ENCODE measurements at regions not wholly inside any gene's neighbourhood (a gene's known extent, or its start where the extent isn't known, plus 50 kb on each side); places are given as distances from the start of the nearest gene placed in this dataset.
"Not testable (repeated sequence)": the region's sequence is repeated elsewhere in the genome, so short reads cannot be mapped to it uniquely, and the experiment has no call there.

DNA sequence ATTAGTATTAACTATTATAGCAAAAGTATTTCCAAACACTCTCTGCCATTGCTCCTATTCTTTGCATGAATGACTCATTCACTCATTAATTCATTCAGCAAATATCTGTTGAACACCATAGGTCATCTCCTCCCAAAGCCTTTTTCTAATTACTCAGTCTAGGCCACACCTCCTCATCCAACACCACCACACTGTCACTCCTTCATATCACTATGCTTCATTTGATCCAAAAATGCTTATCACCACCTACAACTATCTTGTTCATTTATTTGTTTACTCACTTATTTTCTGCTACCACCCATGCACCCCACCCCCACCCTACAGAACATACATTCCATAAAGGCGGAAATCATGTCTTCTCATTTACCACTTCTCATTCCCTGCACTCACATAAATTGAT is 94.4 kb upstream of the TNFSF4 start:
- DNase-seq: no peak

DNA sequence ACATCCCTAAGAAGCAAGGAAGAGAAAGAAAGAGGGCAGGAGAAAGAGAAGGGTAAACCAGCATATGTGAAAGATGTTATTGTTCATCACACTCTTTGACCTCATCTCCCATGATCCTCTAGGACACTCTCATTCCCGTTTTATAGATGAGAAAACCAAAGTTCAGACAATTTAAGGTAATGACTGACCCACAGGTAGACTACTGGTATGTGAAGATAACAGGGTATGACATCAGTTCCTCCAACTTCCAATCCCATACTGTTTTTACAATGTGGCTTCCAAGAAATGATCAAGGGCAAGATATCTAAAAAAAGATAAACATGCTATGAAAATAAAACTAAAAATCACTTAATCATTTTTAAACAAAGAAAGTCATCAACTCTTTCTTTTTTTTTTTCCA is 95.2 kb upstream of the TNFSF4 start:
- DNase-seq: no peak

DNA sequence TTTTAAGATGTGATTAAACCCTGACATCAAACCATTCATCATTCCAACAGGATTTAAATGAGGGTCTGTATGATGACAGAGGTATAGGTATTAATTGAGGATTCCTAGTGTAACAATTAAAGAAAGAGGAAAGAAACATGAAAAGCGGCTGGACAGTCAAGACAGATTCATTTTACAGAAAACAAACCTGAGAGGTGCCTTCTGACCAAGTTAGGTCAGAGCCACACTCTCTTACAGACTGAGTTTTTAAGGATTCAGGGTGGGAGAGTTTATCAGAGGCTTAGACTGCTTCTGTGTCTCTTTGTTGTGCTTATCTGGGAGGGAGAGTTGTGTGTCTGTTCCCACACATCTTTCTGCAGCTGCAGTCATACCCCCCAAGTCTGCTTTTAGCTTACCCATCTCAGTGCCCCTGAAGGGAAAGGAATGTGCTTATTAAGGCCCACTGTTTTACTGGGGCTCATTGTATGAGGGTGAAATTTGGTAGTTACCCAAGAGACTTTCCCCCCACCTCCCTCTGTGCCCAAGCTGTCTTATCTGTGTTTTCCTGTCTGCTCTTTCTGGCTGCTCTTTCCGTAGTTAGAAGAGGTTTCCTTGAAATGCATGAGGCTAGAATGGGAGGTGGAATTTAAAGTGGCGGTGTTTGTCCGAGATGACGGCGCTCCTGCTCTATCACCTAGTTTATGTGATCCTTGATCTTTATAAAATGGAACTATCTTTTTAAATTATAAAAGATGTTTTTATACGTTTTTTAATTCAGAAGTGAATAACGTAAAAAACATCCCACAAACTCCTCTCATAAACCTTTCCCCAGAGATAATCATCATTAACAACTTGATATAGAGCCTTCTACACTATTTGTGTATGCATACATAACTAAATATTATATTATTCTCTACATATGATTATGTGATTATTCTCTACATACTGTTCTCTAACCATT is 96.0 kb upstream of the TNFSF4 start:
- no peak for DNase-seq

DNA sequence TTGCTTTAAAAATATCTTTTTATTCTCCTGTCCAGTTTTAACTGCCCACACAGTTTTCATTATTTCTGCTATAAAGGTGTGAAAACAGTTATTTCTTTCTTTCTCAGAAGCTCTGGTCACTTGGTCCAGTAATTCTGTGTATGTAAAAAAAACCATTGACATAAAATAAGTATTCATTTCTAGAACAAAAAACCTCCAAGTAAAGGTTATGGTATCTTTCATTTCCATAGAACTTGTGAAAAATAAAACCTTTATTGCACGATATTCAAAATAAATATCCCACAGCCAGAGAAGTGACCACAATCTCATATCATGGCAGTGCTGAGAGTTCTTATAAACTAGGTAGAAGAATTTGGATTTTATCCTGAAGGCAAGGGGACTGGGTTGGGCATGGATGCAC is 96.9 kb upstream of the TNFSF4 start:
- no peak for DNase-seq

DNA sequence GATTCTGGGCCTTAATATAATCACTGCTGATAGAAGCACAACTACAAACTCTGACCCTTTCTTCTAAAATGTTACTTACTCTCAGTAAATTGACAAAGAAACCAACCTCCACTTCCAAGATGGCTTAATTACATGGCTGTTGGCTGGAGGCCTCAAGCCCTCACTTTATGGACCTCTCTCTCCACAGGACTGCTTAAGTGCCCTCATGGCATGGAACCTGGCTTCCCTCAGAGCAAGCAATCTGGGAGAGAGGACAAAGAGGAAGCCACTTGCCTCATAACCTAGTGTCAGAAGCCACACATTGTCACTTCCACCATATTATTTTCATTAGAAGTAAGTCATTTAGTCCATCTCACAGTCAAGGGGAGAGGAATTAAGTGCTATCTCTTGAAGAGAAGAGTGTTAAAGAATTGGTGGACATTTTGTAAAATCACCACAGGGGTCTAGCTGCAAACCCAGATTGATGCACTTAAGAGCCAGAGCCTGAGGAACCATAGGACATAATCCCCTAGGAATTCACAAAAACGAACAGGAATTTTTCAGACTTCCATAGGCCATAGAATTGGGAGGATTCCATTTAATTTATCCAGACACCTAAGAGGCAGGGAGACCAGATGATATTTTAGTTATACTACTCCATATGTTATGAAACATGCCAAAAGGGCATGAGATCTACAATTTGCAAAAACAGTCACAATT is 97.5 kb upstream of the TNFSF4 start:
- DNase-seq: no peak

DNA sequence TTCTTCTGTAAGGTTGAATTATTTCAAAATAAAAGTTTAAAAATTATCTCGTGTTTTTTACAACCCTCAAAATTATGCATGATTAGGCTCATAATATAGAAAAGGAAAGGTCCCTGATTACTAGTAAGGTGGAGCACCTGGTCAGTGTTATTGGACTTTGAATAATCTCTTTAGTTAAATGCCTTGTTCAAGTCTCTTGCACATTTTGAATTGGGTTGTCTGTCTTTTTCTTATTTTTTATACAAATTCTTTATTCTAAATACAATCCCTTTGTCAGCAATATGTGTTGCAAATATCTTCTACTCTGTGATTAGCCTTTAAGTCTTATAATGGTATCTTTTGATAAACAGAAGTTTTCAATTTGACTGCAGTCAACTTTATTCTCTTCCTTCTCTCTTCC is 100.7 kb upstream of the TNFSF4 start:
- no peak for DNase-seq

DNA sequence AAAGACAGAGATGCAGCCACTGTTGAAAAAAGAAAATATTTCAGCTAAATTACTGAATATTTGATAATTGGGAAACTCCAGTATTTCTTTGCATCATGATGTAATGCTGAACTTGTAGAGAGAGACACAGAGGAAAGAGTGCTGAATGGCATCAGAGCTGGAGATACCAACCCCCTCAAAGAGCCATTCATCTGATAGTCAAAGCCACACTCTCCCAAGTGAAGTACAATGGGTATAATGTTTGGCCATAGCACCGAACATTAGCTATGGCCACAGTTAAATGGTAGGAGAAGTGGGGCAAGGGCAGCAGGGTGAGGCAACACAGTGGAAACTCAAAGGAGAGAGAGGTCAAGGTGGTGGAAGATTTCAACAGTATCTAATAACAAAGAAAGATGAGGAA is 107.5 kb upstream of the TNFSF4 start:
- DNase-seq: no peak

DNA sequence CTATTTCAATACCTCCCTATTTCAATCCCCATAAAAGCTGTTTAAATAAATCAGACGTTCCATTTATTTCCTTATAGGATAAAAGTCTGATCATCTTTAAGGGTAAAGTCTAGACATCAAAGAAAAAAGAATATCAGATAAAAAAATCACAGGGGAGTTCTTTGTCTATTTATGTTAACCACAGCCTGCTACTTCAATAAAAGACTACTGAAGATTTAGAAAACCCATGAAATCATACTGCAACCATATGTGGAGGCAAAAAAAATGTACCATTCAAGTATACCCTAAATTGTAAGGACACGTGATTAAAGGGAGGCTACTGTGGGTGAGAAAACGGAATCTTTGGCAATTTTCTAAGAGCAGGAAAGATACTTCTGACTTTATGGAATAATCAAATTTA is 108.2 kb upstream of the TNFSF4 start:
- no peak for DNase-seq

DNA sequence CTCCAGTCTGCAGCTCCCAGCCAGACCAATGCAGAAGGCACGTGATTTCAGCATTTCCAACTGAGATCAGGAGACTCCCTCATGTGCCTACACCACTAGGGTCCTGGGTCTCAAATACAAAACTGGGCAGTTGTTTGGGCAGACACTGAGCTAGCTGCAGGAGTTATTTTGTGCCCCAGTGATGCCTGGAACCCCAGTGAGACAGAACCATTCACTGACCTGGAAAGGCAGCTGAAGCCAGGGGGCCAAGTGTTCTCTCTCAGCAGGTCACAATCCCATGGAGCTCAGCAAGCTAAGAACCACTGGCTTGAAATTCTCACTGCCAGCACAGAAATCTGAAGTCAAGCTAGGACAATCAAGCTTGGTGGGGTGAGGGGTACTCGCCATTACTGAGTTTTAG is 111.7 kb upstream of the TNFSF4 start:
- DNase-seq: no peak

DNA sequence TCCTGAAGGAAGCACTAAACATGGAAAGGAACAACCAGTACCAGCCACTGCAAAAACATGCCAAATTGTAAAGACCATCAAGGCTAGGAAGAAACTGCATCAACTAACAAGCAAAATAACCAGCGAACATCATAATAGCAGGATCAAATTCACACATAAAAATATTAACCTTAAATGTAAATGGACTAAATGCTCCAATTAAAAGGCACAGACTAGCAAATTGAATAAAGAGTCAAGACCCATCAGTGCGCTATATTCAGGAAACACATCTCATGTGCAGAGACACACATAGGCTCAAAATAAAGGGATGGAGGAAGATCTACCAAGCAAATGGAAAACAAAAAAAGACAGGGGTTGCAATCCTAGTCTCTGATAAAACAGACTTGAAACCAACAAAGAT is 117.2 kb upstream of the TNFSF4 start:
- DNase-seq: not testable (repeated sequence)

DNA sequence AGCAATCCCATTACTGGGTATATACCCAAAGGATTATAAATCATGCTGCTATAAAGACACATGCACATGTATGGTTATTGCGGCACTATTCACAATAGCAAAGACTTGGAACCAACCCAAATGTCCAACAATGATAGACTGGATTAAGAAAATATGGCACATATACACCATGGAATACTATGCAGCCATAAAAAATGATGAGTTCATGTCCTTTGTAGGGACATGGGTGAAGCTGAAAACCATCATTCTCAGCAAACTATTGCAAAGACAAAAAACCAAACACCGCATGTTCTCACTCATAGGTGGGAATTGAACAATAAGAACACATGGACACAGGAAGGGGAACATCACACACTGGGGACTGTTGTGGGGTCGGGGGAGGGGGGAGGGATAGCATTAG is 120.9 kb upstream of the TNFSF4 start:
- not testable (repeated sequence) for DNase-seq

DNA sequence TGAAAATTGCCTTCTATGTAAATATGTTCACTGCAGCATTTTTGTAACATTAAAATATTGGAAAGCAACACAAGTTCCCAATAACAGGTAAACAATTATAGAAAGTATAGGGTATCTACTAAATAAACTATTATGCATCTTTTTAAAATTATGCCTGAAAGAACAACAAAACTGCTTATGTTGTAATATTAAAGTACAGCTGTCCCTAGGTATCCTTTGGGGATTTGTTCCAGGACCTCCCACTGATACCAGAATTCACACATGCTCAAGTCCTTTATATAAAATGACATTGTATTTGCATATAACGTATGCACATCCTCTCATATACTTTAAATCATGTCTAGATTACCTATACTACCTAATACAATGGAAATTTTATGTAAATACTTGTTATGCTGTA is 121.8 kb upstream of the TNFSF4 start:
- DNase-seq: no peak

DNA sequence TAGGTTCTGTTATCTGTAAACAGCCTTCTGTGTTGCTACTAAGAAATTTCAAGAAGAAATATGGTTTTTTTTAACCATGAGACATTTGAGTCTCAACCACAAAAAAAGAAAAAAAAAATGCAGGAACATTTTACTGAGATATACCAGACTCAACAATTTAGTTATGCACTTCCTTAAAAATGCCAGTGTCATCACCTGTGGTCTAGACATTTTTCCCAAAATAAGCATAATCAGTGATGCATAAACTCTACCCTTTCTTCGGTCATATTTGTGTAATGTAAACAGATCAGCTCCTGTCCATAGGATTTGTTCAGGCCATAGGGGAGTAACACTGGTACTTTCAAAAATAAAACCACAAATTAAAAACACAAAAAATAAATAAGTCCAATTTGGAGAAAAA is 122.6 kb upstream of the TNFSF4 start:
- DNase-seq: no peak

DNA sequence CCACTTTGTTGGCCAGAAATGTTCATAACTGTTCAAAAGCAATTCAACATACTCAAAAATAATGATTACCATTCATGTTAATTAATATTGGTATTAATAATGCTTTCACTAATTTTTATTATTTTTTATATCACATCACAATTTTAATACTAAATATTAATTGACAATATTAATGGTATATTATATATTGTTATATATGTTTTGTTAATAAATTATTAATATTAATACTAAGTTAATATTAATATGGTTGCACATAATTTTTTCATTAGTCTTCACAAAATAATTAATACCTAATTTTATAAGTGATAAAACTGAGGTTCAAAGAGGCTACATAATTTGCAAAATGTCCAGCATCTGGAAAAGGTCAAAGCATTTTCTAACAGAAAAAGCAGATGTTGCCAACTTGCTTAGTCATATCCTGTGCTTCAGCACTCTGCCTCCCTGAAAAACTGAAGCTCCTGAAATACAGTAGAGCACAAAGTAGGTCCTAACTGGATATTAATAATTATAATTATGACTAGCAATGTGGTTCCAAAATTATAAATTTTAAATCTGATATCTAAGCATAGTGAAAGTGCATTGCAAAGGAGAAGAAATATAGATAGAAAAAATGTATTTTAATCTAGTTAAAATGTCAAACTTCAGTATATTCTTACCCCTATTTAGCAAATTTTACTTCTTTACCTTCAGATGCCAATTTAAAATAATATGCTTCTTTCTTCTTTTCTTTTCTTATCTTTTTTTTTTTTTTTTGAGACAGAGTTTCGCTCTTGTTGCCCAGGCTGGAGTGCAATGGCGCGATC is 123.2 kb upstream of the TNFSF4 start:
- no peak for DNase-seq

DNA sequence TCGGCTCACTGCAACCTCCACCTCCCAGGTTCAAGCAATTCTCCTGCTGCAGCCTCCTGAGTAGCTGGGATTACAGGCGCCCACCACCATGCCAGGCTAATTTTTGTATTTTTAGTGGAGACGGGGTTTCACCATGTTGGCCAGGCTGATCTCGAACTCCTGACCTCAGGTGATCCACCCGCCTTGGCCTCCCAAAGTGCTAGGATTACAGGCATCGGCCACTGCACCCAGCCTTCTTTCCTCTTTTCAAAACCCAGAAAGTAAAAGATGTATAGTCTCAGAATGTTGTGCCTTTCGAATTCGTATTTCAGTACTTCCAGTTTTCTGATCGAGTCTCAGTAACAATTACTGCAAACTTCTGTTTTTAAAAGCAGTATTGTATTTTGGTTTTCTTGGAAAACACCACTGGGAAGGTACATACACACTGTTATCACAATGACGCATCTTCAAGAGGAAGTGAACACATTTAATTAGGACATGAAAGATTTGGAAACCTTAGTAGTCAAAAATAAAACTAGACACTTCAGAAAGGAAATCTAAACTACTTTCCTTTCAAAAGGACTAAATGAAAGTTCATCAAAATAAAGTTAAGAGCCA is 123.9 kb upstream of the TNFSF4 start:
- not testable (repeated sequence) for DNase-seq

DNA sequence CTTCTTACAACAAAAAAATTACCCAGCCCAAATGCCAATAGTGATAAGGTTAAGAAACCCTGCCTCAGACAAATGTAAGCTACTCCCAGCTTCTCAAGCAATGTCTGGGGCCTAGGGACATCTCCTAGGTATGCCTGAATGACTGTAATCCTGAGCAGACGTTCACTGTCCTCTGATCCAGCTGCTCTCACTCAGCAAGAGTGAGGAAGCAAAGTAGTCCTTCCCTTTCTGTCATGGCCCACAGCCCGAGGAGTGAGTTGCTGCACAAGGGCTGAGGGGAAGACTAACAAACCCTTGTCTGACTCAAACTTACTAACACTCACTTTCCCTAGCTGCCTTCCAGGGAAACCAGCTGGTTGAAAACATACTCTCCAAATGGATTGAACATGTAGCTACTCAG is 124.9 kb upstream of the TNFSF4 start:
- no peak for DNase-seq

DNA sequence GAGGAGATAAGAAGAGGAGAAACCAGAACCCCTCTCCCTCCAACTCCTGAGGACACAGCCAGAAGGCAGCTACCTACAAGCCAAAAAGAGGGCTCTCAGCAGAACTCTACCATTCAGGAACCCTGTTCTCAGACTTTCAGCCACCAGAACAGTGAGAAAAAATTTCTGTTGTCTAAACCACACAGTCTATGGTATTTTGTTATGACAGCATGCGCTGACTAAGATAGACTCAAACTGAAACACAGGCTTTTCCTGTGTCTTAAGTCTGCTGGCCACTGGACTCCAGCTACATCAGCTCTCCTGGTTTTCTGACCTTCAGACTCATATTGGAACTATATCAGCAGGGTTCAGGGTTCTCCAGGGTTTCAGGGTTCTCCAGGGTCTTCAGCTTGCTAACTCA is 126.5 kb upstream of the TNFSF4 start:
- DNase-seq: no peak

DNA sequence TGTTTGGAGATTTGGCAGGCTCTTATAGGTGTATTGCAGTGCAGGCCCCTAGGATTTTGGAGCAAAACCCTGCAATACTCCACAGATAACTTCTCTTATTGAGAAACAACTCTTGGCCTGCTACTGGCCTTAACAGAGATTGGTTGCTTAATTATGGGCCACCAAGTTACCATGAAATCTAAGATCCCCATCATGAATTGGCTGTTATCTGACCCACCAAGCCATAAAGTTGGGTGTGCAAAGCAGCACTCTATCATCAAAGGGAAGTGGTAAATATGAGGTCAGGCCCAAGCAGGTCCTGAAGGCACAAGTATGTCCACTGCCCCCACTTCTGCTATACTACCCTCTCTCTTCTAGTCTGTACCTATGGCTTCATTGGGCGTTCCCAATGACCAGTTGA is 130.0 kb upstream of the TNFSF4 start:
- no peak for DNase-seq

DNA sequence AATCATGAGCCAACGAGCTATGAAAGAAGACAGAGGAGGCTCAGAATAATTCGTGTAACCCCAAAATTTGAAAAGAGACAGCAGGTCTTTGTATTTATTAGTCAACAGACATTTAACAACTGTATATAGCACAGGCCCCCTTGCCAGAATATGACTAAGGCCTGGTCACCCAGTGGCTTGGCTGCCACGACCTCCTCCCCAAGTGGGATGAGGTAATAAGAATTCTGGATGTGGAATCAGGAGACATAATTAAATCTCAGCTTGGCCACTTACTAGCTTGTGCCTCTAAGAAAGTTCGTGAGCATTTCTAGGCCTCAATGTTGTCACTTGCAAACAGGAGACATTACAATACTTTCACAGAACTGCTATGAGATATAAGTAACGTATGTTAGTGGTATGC is 134.2 kb upstream of the TNFSF4 start:
- no peak for DNase-seq

DNA sequence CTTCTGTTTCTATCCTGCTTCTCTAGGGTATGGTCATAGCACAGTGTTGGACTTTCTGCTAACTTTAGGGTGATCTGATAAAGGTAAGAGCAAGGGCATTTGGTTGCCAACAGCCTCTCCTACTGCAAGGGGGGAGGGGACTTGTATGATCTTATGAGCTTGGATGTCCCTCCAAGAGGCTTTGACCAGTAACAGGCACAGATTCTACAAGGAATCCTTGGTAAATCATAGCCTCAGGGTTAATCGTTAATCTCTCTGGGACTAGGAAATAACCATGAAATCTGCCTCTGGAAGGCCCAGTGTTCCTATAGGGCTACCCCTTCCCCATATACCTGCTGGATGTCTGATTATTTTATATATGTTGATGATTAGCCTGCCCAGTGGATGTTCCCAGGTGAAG is 134.8 kb upstream of the TNFSF4 start:
- no peak for DNase-seq

DNA sequence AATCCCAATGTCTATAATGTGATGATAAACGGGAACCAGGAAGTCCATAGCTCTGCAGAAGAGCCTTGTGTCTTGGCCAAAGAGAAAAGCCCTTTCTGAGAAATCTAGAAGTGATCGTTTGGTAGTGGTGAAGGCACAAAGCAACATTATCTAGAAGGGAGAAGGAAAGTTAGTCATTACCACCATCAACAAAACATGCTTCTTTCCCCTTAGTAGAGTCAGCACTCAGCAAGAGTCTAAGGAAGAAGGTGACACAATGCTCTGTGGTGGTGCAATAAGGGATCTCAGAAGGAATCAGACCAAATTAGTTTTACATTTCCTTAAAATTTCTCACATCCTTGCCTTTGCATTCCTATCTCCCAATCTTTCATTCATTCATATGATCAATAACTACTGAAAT is 134.4 kb upstream of the PRDX6 start:
- no peak for DNase-seq

DNA sequence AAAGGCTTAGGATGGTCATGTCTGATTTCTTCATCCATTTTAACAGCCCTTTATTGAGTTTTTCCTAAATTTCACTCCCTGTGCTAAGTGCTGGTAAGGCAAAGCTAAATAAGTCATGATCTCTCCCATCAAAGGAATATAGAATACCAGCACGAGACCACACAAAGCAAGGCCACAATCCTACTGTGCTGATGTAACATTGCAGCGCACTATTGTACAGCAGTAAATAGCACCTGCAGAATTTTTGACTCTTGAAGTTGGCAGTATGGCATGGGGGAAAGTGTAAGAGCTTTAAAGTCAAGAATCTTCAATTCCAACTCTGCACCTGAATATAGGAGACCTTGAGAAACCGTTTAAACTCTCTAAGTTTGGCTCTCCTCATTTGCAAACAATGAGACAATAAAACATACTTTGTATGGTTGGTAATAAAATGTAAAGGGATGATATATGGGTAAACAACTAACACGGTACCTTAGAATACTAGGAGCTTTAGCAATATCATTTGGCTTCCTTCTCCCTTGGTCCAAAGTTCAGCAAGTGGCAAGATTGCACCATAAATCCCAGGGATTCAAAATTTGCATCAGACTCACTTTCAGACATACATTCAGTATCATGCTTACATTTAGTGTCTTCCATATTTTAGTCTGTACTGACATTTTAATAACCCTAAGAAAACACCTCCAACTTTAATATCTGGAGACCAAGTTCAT is 132.9 kb upstream of the PRDX6 start:
- DNase-seq: no peak

All from activated T-cell treated with anti-CD3 and anti-CD28 coated beads for 4 hours (primary cell).